Right lobe of liver (tissue), 6 donors: ENCODE measurements at regions not wholly inside any gene's neighbourhood (a gene's known extent, or its start where the extent isn't known, plus 50 kb on each side); places are given as distances from the start of the nearest gene placed in this dataset.

ENCODE experiments used
- ATAC-seq, 4 donors: fragments of 200-7000 bp; cut with Tn5 transposase; one replicate each; pipeline ENCODE4 v1.9.1; 2020; ENCODE audit warnings: mild to moderate bottlenecking in 4 of 4, moderate library complexity in 4 of 4
- DNase-seq, 3 donors: peaks; one replicate each; pipeline ENCODE4 v3.0.0-alpha.2; 2020
- H3K27ac ChIP-seq, 3 donors: fragments of 200-600 bp; one replicate each; pipeline ENCODE4 v1.8.0; 2022
- H3K27me3 ChIP-seq, 2 donors: fragments of 200-600 bp; one replicate each; pipeline ENCODE4 v1.8.0; 2022
- H3K36me3 ChIP-seq, 4 donors: fragments of 200-600 bp; sonication (generic) in 1 of 4; one replicate each; pipeline versions ENCODE4 v1.5.1 to v1.8.0; 2017 to 2022; ENCODE audit warnings: control low read depth in 1 of 4
- H3K4me1 ChIP-seq, 4 donors: fragments of 200-600 bp; sonication (generic) in 1 of 4; one replicate each; pipeline versions ENCODE4 v1.5.1 to v1.8.0; 2017 to 2022; ENCODE audit warnings: control low read depth in 1 of 4
- H3K4me3 ChIP-seq, 3 donors: fragments of 200-600 bp; one replicate each; pipeline ENCODE4 v1.8.0; 2022
- H3K9me3 ChIP-seq, 4 donors: fragments of 200-600 bp; sonication (generic) in 1 of 4; one replicate each; pipeline versions ENCODE4 v1.5.1 to v1.8.0; 2017 to 2022; ENCODE audit warnings: control low read depth in 1 of 4
- POLR2A ChIP-seq: fragments of 450-650 bp; IDR thresholded peaks from one replicate; pipeline ENCODE4 v1.6.1; 2017; ENCODE audit warnings: antibody characterized with exemption, mild to moderate bottlenecking
- WGBS: methylation state at CpG from one replicate; pipeline ENCODE4 v1.1.6; 2018; ENCODE audit warnings: low coverage, low lambda C conversion rate; ENCODE audit not compliant: insufficient coverage; ENCODE audit errors: missing lambda C conversion rate; 5-methylcytosine and 5-hydroxymethylcytosine counted together
- intact Hi-C, 2 donors: fragments of 100-400 bp; cut with DNase I; formaldehyde crosslinking; loops; one replicate each; pipeline versions ENCODE4 v1.11.2 to v1.14.1; 2022
- TF ChIP-seq, protein P1 (sequence below), 4 donors: fragments of 200-600 bp in 3 of 4; fragments of 450-650 bp in 1 of 4; IDR thresholded peaks; one replicate each; pipeline versions ENCODE4 v1.5.1 to v1.8.0; 2016 to 2022; ENCODE audit warnings: antibody characterized with exemption in 4 of 4, mild to moderate bottlenecking in 2 of 4
- donor health status: DM: no; HTN: yes; CAD: no.
- donor health status: DM: no; HTN: no; CAD: no.
- donor health status: DM: no; HTN: no; CAD: no.
- donor health status: DM: no; HTN: yes; CAD: no.
- donor health status: DM: no; HTN: yes; CAD: no.

DNA sequence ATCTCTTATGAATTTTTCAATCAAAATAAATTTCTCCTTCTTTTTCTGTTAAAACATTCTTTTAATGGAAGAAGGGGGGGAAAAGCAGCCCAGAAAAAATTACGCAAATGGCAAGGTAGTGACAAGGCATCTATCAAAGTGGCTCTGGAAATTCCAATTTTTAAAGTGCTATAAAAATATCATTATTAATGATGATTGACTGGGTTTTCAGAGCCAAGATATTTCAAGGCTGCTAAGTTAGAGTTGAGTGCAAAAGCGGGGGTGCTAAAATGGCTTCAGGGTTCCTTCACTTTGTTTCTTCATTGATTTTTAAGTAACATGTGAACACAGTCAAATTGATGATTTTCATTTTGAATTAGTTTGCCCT lies 171.6 kb upstream of the CITED2 start:
- no peak overlapping the region for H3K27ac ChIP-seq
- H3K4me3 ChIP-seq = no peak overlapping the region
- no peak for DNase-seq
- H3K9me3 ChIP-seq = no peaks in the 10 kb centered on the region
- no peaks in the 10 kb centered on the region for H3K27me3 ChIP-seq
- no peaks in the 10 kb centered on the region for H3K36me3 ChIP-seq
- TF ChIP-seq POLR2A = no peak
- TF ChIP-seq, protein P1, sequence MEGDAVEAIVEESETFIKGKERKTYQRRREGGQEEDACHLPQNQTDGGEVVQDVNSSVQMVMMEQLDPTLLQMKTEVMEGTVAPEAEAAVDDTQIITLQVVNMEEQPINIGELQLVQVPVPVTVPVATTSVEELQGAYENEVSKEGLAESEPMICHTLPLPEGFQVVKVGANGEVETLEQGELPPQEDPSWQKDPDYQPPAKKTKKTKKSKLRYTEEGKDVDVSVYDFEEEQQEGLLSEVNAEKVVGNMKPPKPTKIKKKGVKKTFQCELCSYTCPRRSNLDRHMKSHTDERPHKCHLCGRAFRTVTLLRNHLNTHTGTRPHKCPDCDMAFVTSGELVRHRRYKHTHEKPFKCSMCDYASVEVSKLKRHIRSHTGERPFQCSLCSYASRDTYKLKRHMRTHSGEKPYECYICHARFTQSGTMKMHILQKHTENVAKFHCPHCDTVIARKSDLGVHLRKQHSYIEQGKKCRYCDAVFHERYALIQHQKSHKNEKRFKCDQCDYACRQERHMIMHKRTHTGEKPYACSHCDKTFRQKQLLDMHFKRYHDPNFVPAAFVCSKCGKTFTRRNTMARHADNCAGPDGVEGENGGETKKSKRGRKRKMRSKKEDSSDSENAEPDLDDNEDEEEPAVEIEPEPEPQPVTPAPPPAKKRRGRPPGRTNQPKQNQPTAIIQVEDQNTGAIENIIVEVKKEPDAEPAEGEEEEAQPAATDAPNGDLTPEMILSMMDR (IDR thresholded peaks at IDR 0.05) = no peak
- H3K4me1 ChIP-seq = no peaks in the 10 kb centered on the region
- intact Hi-C loops = no loop called here
- 95% methylated on average over 2 of the region's 2 CpGs for WGBS
- ATAC-seq = no peak

DNA sequence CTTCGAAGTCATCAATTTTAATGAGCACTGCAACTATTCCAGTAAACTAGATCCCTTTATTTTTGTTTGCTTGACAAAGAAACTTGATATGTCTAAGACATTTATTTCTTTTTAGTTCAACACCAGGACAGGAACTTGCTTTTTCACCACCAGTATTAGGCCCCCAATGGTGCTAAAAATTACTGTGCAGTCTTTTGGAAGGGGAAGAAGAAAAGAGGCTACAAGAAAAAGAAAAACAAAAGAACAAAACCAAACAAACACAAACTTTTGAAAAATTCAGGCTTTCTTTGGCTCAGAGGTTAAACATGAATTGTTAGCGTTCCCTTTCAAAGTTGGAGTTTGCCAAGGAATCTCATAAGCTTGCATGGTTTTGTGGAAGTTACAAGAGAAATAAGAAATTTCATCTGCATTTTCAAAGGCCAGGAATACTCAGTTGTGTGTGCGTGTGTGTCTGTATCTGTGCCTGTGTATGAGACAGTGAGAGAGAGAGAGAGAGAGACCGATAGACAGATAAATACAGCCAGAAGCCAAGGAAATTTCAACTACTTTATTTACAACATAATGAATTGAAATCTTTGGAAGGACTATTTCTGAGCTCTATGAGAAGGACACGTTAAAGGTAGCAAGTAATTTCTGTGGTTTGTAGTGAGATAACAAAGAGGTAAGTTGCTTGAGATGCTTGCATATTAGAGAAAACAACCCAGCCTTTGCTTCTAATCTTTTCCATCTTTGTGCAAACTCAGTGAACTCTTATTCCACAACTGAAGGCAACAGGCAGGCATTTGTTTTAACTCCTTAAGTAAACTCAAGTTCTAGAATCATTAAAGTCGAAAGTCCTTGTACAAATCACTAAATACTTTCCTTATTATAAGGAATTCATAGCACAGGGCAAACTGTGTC lies 171.0 kb upstream of the CITED2 start:
- H3K27ac ChIP-seq = no peak overlapping the region
- 60% methylated on average over 6 of the region's 6 CpGs for WGBS
- DNase-seq = no peak
- intact Hi-C loops = no loop called here
- H3K4me1 ChIP-seq = no peaks in the 10 kb centered on the region
- no peaks in the 10 kb centered on the region for H3K27me3 ChIP-seq
- ATAC-seq = no peak
- H3K9me3 ChIP-seq = no peaks in the 10 kb centered on the region
- no peak overlapping the region for H3K4me3 ChIP-seq
- no peaks in the 10 kb centered on the region for H3K36me3 ChIP-seq
- TF ChIP-seq POLR2A = no peak
- TF ChIP-seq, protein P1 (IDR thresholded peaks at IDR 0.05) = no peak

DNA sequence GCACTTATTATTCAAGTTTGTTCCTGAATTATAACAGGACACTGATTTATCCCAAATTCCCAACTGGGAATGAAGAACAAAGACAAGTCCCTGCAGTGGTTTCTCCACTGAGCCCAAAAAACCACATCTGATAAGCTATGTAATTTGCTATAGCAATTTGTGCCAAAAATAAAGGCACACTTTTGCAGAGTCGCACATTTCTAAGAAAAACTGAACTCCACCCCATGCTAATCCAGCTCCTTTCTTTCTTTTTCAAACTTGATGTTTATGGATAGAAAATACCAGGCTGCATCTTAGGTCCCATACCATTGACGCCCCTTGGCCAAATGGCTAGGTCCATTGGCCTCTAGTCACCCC lies 170.2 kb upstream of the CITED2 start:
- no peak overlapping the region for H3K4me3 ChIP-seq
- H3K27ac ChIP-seq = no peak overlapping the region
- no peak for TF ChIP-seq POLR2A
- TF ChIP-seq, protein P1 (IDR thresholded peaks at IDR 0.05) = no peak
- H3K9me3 ChIP-seq = no peaks in the 10 kb centered on the region
- DNase-seq = no peak
- WGBS = 83% methylated on average over 2 of the region's 2 CpGs
- H3K36me3 ChIP-seq = no peaks in the 10 kb centered on the region
- no peak for ATAC-seq
- intact Hi-C loops = no loop called here
- no peaks in the 10 kb centered on the region for H3K27me3 ChIP-seq
- H3K4me1 ChIP-seq = no peaks in the 10 kb centered on the region

DNA sequence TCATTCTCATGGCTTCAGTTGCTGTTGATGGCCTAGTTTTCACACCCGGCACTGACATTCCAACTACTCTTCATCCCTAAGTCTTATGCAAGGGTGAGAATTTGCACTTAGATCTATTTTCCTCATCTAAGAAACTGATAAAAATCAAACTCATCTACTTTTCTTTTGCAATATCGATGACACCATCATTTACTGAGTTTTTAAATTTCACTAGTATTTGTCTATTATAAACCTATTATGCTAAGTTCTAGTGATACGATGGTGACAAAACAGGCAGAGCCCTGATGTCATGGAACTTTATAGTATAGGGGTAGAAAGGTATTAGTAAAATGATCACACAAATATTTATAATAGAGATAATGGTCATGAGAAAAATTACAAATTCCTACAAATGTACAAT lies 167.9 kb upstream of the CITED2 start:
- no peak overlapping the region for H3K27ac ChIP-seq
- DNase-seq = no peak

More for the DNA sequence above, 167.9 kb upstream of the CITED2 start:
- intact Hi-C loops = no loop called here
- no peaks in the 10 kb centered on the region for H3K27me3 ChIP-seq
- no peaks in the 10 kb centered on the region for H3K9me3 ChIP-seq
- TF ChIP-seq, protein P1 (IDR thresholded peaks at IDR 0.05) = no peak
- TF ChIP-seq POLR2A = no peak
- H3K4me3 ChIP-seq = no peak overlapping the region
- no peaks in the 10 kb centered on the region for H3K36me3 ChIP-seq
- no peak for ATAC-seq
- WGBS = 94% methylated on average over 3 of the region's 3 CpGs
- H3K4me1 ChIP-seq = peaks cover 0 to 2% (median under 1%) of the 10 kb centered on the region in 4 donors
